NT2/D1 (cell line): ENCODE measurements at regions not wholly inside any gene's neighbourhood (a gene's known extent, or its start where the extent isn't known, plus 50 kb on each side); places are given as distances from the start of the nearest gene placed in this dataset.

Source experiments
- SUZ12 ChIP-seq: IDR thresholded peaks from 2 replicates; pipeline ENCODE4 v1.6.1; 2011; ENCODE audit not compliant: insufficient read length, insufficient read depth; ENCODE audit errors: extremely low read depth
- YY1 ChIP-seq: IDR thresholded peaks from 2 replicates; pipeline ENCODE4 v1.6.1; 2011; ENCODE audit not compliant: insufficient read length, insufficient read depth
- ZNF274 ChIP-seq: IDR thresholded peaks from 2 replicates; pipeline ENCODE4 v1.6.1; 2011; ENCODE audit warnings: mild to moderate bottlenecking, low read depth, low read length

DNA sequence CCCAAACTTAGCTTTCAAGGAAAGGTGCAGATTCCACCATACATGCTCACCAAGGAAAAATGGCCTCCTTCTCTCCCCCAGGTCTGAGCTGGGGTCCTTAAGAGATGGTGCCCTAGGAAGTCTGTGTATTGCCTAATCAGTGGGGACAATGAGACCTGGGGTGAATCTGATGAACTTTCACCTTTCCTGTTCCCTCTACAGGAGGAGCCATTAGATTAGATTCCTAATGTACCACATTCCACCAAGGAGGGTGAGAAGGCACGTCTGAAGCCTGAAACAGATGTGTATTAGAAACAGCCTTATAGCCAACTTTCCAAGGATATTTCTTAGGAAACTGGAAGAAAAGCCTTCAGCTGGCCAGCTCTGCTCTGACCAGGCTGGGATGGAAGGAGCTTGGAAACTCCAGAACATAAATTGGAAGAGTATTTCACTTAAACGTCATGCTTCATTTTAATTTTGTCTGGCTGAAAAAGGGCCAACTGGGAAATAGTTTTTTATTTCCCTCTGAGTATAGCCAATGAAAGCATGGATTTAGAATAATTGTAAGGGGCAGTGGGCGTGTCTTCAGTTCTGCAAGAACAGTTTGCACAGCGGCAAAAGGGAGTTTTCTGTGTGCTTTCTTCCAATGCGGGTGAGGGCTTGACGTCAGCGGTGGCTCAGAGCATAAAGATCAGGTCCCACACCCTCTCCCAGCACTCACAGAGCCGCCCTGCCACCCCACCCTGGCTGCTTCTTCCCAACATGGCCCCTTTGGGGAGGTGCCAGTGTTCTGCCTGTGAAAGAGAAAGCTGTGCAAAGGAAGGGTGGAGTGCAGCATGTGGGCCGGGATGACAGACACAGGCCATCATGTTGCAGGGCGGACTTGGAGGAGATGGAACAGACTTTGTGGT is 210.9 kb downstream of the ESM1 start:
- TF ChIP-seq YY1: no peak
- no peak for TF ChIP-seq ZNF274
- no peak for TF ChIP-seq SUZ12
